RWPE1 (cell line): ENCODE measurements at regions not wholly inside any gene's neighbourhood (a gene's known extent, or its start where the extent isn't known, plus 50 kb on each side); places are given as distances from the start of the nearest gene placed in this dataset.

Experiments used
- CTCF ChIA-PET: fragments of 350-600 bp; sonication (Branson Sonifier 250); formaldehyde crosslinking; extraction: SDS; loops from one replicate; lab custom pipeline; 2021; lab: Yijun Ruan, JAX
- POLR2A ChIA-PET: fragments of 400-600 bp; formaldehyde crosslinking; extraction: SDS; loops from one replicate; lab custom pipeline; 2020; ENCODE audit warnings: antibody characterized with exemption; ENCODE audit not compliant: low non-redundant PET; lab: Yijun Ruan, JAX
- DNase-seq: peaks from one replicate; pipeline ENCODE4 v3.0.0; 2012; ENCODE audit warnings: low spot score
- H3K27ac ChIP-seq: fragments of 450-650 bp; 2 replicates; pipeline ENCODE4 v1.5.1; 2017
- TF ChIP-seq, protein P1 (sequence below): fragments of 450-650 bp; conservative IDR thresholded peaks from 2 replicates; pipeline ENCODE4 v1.5.1; 2017; ENCODE audit warnings: low read depth, mild to moderate bottlenecking

DNA sequence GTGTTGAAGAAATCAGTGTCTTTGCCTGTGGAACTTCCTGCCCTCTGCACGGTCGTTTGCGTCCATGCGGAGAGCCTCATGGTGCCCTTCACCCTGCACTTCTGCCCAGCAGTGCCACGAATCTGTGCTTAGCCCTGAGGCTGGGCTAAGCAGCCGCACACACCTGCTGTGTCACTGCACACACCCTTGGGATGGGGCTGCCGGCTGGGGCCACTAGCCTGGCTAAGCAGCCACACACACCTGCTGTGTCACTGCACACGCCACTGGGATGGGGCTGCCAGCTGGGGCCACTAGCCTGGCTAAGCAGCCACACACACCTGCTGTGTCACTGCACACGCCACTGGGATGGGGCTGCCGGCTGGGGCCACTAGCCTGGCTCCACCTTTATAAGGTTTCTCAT is 188.5 kb downstream of the KIF26A start:
- no peak for DNase-seq
- POLR2A ChIA-PET: no interaction called here
- TF ChIP-seq, protein P1, sequence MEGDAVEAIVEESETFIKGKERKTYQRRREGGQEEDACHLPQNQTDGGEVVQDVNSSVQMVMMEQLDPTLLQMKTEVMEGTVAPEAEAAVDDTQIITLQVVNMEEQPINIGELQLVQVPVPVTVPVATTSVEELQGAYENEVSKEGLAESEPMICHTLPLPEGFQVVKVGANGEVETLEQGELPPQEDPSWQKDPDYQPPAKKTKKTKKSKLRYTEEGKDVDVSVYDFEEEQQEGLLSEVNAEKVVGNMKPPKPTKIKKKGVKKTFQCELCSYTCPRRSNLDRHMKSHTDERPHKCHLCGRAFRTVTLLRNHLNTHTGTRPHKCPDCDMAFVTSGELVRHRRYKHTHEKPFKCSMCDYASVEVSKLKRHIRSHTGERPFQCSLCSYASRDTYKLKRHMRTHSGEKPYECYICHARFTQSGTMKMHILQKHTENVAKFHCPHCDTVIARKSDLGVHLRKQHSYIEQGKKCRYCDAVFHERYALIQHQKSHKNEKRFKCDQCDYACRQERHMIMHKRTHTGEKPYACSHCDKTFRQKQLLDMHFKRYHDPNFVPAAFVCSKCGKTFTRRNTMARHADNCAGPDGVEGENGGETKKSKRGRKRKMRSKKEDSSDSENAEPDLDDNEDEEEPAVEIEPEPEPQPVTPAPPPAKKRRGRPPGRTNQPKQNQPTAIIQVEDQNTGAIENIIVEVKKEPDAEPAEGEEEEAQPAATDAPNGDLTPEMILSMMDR: no peak
- H3K27ac ChIP-seq: no peak overlapping the region
- CTCF ChIA-PET: no interaction called here

DNA sequence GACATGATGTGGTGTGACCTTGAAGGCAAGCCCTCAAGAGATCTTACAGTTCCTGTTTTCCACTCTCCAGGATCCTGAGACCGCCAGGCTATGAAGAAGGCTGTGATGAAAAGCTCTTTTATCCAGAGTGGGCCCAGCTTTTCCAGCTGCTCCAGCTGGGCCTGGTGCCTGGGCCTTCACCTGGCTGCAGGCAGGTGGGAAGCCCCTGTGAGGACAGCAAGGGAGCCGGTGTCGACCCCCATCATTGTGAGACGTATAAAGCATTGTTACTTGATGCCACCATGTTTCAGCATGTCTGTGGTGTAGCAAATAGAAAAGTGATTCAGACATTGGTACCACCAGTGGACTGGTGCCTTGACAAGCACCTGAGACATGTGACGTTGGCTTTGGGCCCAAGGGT is 190.2 kb downstream of the KIF26A start:
- H3K27ac ChIP-seq: no peak overlapping the region
- ChIA-PET POLR2A (no interaction called here), CTCF (interaction anchor here (0.7 kb wide), 1 partner anchor 18 kb away, joined by 3 read pairs; no protein-coding TSS in a partner anchor)
- DNase-seq: no peak
- TF ChIP-seq, protein P1: no peak

GRCh38 chr14:104329793-104330192 is 191.4 kb downstream of the KIF26A start:
- TF ChIP-seq, protein P1: no peak
- ChIA-PET CTCF (no interaction called here), POLR2A (no interaction called here)
- DNase-seq: no peak
- no peak overlapping the region for H3K27ac ChIP-seq

- TF ChIP-seq, protein P1: no peak
- no peak for DNase-seq
- POLR2A ChIA-PET: no interaction called here
- H3K27ac ChIP-seq: no peak overlapping the region
- CTCF ChIA-PET: interaction anchor here (0.6 kb wide), 1 partner anchor 10 kb away, joined by 3 read pairs; no protein-coding TSS in a partner anchor
Measured at GRCh38 chr14:104331871-104332605, 193.7 kb downstream of the KIF26A start.

GRCh38 chr14:104332634-104333270 is 194.4 kb downstream of the KIF26A start:
- no peak for DNase-seq
- ChIA-PET POLR2A (no interaction called here), CTCF (no interaction called here)
- H3K27ac ChIP-seq: no peak overlapping the region
- TF ChIP-seq, protein P1: no peak

- DNase-seq: no peak
- POLR2A ChIA-PET: no interaction called here
- CTCF ChIA-PET: no interaction called here
- TF ChIP-seq, protein P1: no peak
- no peak overlapping the region for H3K27ac ChIP-seq
Measured at GRCh38 chr14:104333646-104334423, 195.4 kb downstream of the KIF26A start.
